ENCODE measurements at regions not wholly inside any gene's neighbourhood (a gene's known extent, or its start where the extent isn't known, plus 50 kb on each side); places are given as distances from the start of the nearest gene placed in this dataset.

DNA sequence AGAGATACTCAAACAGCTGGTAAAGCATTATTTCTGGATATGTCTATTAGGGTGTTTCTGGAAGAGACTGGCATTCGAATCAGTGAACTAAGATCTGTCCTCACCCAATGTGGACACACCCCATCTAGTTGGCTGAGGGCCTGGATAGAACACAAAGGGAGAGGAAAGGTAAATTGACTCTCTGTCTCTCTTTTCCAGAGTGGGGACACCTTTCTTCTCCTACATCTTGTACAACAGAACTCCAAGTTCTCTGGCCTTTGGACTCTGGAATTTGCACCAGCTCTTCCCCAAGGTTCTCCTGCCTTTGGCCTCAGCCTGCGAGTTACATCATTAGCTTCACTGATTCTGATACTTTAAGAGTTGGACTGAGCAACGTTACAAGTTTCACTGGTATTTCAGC is 1253.9 kb downstream of the SLC16A7 start:
- no peak for DNase-seq (ENCODE audit: low read depth)

DNA sequence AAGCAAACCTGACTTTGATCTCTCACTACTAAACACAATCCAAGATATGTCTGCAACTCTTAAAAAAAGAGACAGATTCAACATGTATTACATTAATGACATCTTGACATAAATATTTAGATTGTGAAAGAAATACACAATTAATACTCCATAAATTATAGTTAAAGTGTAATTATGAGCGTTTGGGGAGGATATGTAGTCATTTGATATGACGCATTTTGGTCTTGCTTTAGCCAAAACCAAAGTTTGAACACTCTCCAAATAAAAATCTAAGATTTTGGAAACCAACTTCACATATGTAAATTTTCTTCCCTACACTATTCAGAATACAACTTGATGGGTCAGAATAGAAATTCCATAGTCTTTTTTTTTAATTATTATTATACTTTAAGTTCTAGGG is 1257.6 kb downstream of the SLC16A7 start:
- no peak for DNase-seq (ENCODE audit: low read depth)

DNA sequence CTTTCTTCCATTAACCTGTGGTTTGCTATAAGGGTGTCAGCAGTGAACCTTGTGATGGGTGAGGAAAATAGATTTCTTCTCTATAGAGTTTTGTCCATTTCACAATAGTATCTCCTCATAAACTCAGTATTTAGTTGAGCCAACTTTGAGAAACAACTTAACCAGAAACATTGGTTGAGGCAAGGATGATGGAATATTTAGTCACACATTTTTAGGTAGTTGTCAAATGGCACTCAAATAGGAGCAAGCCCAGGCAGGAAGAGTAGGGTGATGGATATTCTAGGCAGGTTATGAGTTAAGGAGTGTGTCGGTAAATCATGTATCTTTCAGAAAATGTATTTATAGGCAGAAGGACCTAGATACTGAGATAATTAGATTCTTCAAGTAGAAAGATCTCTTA is 1267.6 kb downstream of the SLC16A7 start:
- DNase-seq (ENCODE audit: low read depth): no peak

DNA sequence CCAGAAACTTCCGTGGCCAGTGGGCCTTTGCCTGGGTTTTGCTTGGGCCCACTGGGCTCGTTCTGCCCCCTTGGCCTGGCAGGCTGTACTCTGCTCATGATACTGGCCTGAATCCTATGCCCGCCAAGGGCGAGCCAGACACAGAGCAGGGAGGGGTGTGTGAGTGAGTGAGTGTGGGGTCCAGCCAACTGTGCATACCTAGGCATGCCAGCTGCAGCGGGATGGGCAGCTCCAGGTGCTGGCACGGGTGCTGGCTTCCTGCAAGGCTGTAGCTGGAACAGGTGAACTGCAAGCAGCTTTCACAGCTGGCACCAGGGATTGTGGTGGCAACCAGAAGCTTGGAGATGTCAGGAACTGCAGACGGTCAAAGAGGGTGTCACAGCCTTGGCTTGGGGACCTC is 1276.4 kb downstream of the SLC16A7 start:
- DNase-seq (ENCODE audit: low read depth): no peak

DNA sequence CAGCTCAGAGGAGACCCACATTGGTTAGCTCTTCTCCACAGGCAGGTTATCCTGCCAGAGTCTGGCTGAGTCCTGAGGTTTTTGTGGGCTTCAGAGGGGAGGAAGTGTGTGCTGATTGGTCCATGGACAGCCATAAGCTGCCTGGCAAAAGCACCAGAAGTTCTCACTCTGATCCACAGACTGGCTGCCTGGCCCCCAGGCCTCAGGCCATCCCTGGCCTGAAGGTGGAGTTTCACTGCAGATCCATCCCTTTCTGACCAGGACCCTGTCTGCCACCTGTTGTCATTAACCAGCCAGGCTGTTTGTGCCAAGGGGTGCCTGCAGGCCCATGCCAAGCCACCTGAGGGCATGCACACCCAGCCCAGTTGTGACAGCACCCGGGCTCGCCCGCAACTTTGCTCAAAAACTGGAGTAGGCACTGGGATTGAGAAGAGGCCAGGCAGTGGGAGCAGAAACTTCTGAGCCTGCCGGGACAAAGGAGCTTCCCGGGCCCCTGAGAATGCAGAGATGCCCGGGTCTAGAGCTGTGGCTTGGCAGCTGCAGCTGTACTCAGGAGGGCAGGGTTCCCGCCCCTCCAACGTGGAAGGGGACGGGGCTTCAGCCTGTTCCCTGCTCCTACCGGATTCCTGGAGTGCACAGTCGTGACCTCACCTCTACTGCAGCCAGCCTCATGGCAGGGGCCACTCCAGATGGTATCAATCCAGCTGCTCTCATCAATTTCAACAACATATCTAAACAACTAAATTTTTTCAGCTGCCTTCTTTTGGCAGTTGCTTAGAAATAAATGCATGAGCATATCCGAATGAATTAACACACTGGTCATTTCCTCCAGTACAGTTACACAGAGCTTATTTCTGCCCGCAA is 1277.3 kb downstream of the SLC16A7 start:
- DNase-seq (ENCODE audit: low read depth): no peak

DNA sequence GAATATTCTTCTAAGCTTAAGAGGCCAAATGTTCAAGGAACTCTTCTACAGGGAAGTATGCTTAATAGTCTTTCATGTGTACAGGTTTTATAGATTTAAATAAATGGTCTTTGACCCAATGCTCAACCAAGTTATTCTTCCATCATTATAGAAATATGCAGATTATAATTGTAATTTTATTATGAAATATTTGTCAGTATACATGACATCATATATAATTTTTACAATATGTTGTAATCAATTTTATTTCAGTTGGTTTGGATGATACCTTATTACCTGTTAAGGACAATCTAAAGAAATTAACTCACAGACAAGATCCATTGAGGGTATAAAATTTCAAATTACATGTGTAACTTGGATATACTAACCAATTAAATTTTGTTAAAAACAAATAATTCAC is 1278.3 kb downstream of the SLC16A7 start:
- DNase-seq (ENCODE audit: low read depth): no peak

DNA sequence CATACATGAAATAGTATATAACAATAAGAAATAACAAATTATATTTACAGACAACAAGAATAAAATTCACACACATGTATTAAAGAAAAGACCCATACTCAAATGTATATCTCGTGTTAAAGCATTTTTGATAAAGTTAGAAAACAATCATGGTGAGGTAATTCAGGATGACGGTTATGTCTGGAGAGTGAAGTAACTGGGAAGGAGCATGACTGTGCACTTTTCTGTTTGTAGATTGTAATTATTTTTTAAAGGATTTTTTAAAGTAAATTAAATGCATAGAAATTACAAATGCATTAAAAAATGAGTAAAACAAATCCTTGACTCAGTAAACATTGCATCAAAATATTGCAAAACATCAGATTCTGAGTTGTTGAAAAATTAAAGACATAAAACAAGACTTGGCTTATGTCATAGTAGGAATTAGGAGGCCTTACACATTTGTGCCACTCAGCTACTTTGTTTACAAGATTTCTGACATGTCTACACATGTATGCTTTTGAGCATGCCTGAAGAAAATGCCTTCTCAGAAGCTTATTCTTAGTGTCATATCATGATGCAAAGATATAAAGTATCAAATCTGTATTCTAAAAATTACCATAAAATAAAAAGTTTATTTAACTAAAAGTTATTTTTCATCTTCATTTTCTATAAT is 1325.1 kb downstream of the SLC16A7 start:
- DNase-seq (ENCODE audit: low read depth): no peak

DNA sequence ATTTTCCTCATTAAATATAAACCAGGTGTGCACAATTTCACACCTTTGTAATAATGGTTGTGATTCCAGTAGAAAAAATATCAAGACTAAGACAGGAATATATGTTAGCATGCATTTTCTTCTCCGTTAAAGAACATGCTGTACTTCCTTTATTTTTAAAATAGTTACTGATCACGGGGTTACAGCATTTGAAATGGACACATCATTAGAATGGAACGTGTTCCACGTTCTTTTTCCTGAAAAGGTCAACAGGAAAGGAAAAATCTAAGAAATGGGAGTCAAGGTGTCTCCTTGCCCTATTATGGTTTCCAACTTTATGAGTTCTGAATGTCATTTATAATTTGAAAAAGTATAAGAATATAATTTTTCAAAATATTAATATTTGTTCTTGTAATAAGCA is 1325.7 kb downstream of the SLC16A7 start:
- no peak for DNase-seq (ENCODE audit: low read depth)

DNA sequence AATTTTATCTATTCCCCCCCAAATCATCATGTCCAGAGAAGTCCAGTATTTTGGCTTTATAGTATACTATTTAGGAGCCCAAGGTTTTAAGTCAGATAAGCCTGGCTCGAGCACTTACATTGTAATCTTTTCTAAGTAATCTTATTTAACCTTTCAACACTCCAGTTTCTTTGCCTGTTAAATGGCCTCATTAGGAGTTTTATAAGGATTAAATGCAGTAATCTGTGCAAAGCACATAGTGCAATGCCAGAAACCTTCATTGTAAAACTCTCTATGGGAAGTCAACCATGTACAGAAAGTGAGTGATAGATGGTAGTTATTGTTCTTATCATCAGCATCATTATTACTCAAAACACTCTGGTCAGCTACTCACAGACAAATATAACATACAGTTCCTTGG is 1330.4 kb downstream of the SLC16A7 start:
- no peak for DNase-seq (ENCODE audit: low read depth)

DNA sequence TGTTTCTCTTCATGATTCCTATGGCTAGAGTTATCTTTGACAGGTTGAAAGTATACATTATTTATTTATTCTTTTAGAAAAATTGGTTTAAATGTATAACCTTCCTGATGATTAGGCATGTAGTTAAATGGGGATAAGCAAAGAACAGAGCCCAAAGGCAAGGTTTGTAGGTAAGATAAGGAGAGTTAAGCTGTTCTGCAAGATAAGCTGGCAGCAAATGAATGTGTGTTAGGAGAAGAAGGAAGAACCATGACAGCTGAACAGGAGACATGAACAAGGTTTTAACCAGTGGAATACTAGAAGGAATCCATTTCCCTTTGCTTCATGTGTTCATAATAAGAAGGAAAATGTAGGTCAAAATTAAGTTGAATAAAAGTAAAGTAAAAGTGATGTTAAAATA is 1330.1 kb upstream of the USP15 start:
- no peak for DNase-seq (ENCODE audit: low read depth)

DNA sequence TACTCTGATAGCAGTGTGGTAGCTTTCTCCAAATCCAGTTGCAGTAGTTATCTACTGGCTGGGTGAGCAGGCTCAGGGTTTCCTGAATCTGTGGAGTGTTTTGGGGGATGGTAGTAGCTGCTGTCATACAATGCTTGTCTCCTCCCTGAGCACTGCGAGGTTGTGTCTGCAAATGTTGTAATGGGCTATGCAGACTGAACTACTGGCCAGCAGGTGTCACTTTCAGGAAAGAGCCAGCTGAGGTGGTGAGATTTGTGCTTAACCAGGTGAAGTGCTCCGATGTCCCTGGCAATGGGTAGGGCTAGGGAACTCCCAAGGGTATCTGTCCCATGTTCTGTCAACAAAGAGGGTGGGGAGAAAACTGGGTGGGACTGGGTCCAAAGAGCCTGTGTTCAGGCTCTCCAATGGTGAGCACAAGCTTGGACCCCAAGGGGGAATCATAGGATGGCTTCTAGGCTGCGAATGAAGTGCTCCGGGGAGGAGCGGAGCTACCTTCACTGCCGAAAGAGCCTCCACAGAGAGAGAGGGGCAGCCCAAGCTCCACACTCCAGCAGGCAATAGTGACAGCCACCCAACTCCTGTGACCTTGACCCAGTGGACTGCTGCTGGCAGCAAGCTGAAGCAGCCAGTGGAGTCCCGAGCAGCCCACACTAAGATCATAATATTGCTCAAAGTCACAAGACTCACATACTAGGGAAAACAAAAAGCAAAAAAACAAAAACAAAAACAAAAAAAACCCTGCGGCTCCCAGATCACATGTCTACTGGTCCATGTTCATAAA is 1324.0 kb upstream of the USP15 start:
- DNase-seq (ENCODE audit: low read depth): no peak

DNA sequence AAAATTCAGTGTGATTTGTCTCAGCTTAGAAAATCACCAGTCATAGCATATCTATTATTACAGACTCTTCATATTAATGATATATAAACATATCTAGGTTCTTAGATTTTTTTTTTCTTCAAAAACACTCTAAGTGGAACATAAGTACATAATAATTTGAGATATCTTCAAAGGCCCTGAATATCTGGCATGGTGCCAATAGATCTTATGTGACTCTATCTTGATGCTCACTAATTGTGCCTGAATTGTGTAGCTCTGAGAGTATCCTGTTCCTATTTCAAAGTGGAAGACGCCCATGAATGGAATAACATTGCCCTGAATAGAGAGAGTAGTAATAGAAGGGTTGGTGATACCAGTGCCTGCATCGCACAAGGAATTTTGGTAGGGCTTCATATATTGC is 1312.7 kb upstream of the USP15 start:
- no peak for DNase-seq (ENCODE audit: low read depth)

DNA sequence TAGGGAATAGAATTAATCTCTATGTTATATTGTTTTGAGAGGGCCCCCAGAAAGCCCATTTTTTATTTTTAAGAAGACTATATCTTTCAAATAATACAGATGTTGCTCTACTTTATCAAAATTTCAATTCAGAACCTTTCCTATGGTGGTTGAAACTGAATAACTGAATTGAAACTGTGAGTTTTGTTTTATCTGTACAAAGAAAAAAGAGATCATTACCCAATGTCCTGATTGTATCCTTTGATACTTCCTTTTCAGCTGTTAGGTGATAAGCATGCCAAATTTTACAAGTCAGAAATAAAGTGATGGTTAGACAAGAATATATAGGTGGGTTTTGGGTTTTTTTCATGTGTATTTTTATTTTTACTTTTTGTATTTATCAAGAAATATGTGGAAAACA is 1293.1 kb upstream of the USP15 start:
- DNase-seq (ENCODE audit: low read depth): no peak

DNA sequence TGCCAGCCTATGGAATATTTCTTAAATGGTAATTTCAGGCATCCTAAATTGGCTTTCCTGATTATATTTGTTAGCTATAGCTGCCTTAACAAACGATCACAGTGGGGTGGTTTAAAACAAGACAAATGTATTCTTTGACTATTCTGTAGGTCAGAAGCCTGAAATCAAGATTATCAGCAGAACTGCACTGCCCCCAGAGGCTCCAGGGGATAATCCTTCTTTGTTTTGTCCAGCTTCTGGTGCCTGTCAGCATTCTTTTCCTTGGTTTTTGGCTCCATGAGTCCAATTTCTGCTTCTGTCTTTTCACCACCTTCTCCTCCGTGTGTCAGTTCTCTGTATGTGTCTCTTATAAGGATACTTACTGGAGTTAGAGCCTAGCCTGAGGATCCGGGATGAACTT is 1282.2 kb upstream of the USP15 start:
- no peak for DNase-seq (ENCODE audit: low read depth)

DNA sequence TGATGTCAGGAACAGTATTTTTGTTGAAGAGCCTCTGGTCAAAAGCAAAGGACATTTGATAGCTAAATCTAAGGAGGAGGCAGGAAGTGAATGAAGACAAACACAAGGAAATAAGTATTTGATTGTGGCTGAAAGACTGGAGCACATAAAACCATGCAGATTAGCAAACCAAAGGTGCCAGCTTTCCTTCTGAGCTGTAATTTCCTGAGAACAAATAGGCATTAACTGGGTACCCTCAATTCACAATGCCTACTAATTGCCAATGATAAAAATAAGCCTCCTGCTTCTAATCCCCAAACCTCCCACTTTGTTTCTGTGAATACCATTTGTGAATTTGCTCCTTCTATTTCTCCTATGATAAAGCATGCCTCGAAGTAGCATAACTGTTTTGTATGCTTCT is 1279.6 kb upstream of the USP15 start:
- no peak for DNase-seq (ENCODE audit: low read depth)

DNA sequence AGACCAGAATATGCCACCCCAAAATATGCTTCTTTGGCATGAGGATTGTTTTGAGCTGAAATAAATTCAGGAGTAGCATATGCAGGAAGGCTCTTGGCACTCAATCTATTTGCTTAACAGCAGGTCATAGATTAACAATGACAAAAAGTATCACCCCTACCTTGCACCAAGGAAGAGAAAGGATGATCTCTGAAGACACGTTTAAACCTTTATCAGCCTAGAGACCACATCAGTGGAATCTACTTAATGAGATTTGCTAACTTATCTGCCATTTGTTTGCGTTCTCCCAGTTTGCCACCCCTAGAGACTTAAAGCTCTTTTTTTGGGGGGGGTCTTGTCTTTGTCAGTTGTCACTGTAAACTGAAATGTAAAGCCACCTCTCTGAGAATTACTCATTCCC is 1278.7 kb upstream of the USP15 start:
- no peak for DNase-seq (ENCODE audit: low read depth)

DNA sequence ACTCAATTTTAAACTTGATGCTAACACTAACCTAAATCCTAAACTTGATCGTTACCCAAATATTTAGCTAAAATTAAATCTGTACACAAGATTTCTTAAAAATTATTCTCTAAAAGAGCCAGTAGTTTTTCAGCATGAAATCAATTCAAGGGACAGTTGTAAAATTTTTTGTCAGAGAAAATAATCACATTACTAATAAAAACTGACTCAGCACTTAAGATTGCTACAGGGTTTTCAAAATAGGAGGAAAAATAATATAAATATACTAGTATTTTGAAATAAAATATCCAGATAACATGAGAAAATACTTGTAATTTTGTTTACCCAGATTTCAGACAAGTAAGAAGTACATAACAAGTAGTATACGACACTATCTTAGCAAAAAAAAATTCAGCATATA is 1268.1 kb upstream of the USP15 start:
- no peak for DNase-seq (ENCODE audit: low read depth)

DNA sequence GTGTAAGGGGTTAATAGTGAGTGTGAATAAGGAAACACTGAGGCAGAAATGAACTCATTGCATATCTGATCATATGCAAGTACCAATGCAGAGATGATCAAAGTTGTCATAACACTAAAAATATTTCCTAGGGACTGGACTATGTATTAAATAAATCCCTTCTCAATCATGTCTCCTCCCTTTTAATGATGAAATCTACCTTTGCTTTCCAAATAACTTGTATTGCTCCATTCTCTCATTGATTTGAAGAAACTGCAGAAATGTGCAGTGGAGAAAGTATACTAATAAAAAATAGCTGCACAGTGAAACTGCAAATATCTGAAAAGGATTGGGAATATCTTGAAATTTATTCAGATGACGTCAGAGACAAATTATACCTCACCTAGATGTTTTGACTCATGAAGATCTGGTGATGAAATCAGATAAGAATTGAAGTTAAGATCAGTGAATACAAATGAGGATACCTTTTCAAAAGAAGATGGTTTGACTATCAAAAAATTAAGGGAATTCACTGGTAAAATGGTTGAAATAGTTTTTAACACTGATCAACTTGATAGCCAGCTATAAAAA is 1264.9 kb upstream of the USP15 start:
- no peak for DNase-seq (ENCODE audit: low read depth)

DNA sequence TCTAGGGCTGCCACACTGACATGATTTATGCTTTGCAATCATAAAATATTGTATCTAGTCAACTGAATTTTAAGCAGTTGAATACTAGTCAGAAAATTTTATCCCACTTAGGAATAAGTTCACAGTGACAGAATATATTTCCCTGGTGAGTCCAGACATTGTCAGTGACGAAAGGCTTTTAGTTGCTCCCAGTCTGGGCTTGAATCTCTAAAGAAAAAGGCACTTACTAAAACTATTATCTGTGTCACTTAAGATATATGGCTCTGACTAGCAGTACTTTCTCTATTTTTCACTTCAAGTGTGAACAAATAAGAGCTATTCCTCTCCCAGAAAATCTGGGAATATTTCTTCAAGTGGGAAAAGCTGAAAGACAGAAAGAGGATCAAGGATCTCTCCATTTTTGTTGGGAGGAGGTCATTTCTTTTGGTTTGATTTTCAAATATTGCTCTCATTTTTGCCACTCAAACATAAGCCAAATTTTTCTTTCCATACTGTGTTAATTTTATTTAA is 1262.3 kb upstream of the USP15 start:
- DNase-seq (ENCODE audit: low read depth): no peak

DNA sequence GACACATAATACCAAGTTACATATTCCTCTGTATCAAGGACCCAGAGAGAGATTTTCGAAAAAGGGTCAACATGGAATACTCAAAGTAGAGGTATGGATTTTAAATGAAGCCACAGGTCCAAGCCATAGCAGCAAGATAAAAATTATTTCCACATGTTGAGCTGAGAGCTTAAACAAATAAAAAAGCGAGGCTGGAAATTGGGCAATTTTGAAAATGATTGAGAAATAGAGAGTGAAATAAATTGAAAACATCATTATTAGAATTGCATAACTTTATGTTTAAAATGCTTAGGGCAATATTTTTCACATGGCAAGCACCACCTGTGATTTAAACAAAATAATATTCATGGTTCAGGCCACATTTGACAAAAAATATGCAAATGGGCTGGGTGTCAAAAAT is 1251.0 kb upstream of the USP15 start:
- DNase-seq (ENCODE audit: low read depth): no peak

DNA sequence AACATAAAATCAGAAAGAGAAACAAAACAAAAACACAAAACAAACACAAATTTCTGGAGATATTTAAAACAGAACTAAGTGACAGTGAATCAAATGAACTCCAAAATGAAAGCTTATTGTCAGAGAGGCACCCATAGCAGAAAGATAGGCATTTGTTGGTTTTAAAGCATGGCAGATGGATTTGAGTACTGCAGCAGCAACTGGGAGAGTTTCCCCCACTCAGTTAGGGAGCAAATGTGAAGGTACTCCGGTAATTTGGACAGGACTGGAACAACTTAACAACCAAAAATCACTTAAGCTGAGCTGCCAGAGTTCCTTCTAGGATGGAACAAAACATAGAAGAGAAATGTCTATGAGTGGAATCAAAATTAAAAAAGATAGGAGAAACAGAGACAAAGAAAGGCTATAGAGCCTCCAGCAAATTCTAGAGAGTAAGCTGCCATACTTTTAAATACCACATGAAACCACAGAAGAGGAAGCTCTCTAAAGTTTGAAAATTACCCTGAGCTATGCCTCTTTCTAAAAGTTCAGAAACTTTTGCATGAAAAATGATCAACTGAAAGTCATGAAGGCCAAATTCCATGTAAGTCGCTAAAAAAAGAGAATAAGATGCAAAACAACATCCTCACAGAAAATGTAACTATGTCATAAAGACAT is 1248.3 kb upstream of the USP15 start:
- no peak for DNase-seq (ENCODE audit: low read depth)

DNA sequence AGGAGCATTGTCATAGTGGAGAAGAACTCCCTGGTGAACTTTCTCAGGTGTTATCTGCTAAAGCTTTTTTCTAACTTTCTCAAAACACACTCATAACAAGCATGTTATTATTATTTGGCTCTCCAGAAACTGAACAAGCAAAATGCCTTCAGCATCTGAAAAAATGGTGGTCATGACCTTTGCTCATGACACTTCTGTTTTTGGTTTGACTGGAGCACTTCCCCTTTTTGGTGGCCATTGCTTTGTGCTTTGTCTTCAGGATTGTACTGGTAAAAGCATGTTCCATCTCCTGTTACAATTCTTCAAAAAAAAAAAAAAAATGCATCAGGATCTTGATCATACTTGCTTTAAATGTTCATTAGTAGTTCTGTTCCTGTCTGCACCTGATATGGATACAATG is 1241.6 kb upstream of the USP15 start:
- no peak for DNase-seq (ENCODE audit: low read depth)
